ENCODE measurements at regions not wholly inside any gene's neighbourhood (a gene's known extent, or its start where the extent isn't known, plus 50 kb on each side); places are given as distances from the start of the nearest gene placed in this dataset.

DNA sequence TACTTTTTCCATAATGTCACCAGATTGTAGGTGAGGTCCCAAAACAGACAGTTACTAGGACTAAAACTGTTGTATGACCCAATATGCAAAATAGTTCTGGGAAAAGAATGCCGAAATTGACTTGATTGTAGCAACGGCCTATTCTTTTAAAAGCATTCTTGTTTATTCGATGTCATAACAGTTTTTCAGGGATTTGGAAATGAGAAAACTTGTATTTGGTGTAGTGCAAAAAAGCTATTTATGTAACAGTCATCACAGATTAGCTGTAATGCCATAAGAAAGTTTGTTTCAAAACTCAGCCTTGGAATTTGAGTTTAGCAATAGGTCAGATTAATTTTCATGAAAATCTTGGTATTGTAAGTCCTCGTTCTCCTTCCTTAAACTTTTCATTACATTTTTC lies 69.2 kb upstream of the DIAPH2 start:
- Histone ChIP-seq H2BK20ac (ENCODE audit: low read length) (no peak overlapping the region), H2BK12ac (ENCODE audit: low read depth, low read length) (no peak overlapping the region), H3K4me2 (ENCODE audit: insufficient read depth in 1 of 2, low read depth in 2 of 2, low read length in 2 of 2) (no peak overlapping the region), H3K27me3 (replicated peaks in 1 of 4; ENCODE audit: control insufficient read depth in 3 of 4, extremely low read depth in 1 of 4, insufficient read depth in 3 of 4, low read length in 3 of 4) (no peaks in the 10 kb centered on the region), H3K79me1 (ENCODE audit: low read depth, low read length) (no peaks in the 10 kb centered on the region), H3K4me3 (ENCODE audit: extremely low read depth in 1 of 4, insufficient read depth in 2 of 4, low read depth in 3 of 4, low read length in 4 of 4) (no peak overlapping the region), H3K4ac (replicated peaks; ENCODE audit: insufficient read length, low read depth, low read length) (no peak overlapping the region), H2AFZ (ENCODE audit: low read length) (no peak overlapping the region), H2BK15ac (ENCODE audit: low read length) (no peak overlapping the region), H3K79me2 (ENCODE audit: control insufficient read depth in 1 of 2, insufficient read depth in 2 of 2, low read length in 2 of 2) (no peaks in the 10 kb centered on the region), H3K36me3 (ENCODE audit: control insufficient read depth in 2 of 4, insufficient read depth in 4 of 4, low read length in 3 of 4) (no peaks in the 10 kb centered on the region), H2BK5ac (ENCODE audit: low read depth, low read length) (no peak overlapping the region), H3K18ac (ENCODE audit: extremely low read depth, low read length) (no peak overlapping the region), H4K8ac (ENCODE audit: extremely low read depth, insufficient read depth, low read length) (no peak overlapping the region), H2AK5ac (ENCODE audit: low read depth, low read length) (no peak overlapping the region), H3K9me3 (ENCODE audit: insufficient read depth in 2 of 2, low read depth in 1 of 2, low read length in 1 of 2) (no peaks in the 10 kb centered on the region), H2BK120ac (replicated peaks; ENCODE audit: low read depth, low read length) (no peak overlapping the region), H3K4me1 (replicated peaks in 1 of 4; ENCODE audit: control insufficient read depth in 3 of 4, insufficient read depth in 4 of 4, low read length in 3 of 4) (no peaks in the 10 kb centered on the region), H3K56ac (replicated peaks; ENCODE audit: insufficient read length, low read depth, low read length) (no peak overlapping the region), H4K20me1 (replicated peaks in 1 of 2; ENCODE audit: control insufficient read depth in 1 of 2, insufficient read depth in 2 of 2, low read length in 2 of 2) (no peaks in the 10 kb centered on the region), H3K14ac (ENCODE audit: insufficient read length) (no peak overlapping the region), H3K23ac (ENCODE audit: insufficient read length) (no peak overlapping the region), H3K9ac (replicated peaks in 1 of 4; ENCODE audit: extremely low read depth in 1 of 4, low read depth in 3 of 4, low read length in 3 of 4) (no peak overlapping the region), H3K23me2 (ENCODE audit: low read depth, low read length) (no peaks in the 10 kb centered on the region), H4K5ac (ENCODE audit: insufficient read length, low read depth, low read length) (no peak overlapping the region), H4K91ac (replicated peaks; ENCODE audit: insufficient read length, low read length) (no peak overlapping the region), H3K27ac (ENCODE audit: low read depth, low read length) (no peak overlapping the region)
- FAIRE-seq (no peak), DNase-seq (ENCODE audit: low read depth in 1 of 2, low spot score in 2 of 2) (no peak)
- WGBS, 2 experiments (ENCODE audit: extremely low coverage in 1 of 2, insufficient coverage in 1 of 2, insufficient read length in 1 of 2, insufficient replicate concordance in 2 of 2, low coverage in 1 of 2, low lambda C conversion rate in 2 of 2, missing lambda C conversion rate in 1 of 2), result 92% methylated on average over 4 of the region's 4 CpGs; no CpG with 5 or more reads in 1 of the 2 experiments
- ChIA-PET CTCF (ENCODE audit: partially characterized antibody) (no interaction called here), POLR2A (ENCODE audit: partially characterized antibody) (no interaction called here)
- TF ChIP-seq RBBP5 (IDR thresholded peaks at IDR 0.05; ENCODE audit: borderline replicate concordance, low read depth, low read length) (no peak), EZH2 (IDR thresholded peaks at IDR 0.05; ENCODE audit: low read depth, low read length, severe bottlenecking) (no peak), JUN (IDR thresholded peaks at IDR 0.05; ENCODE audit: low read depth, low read length) (no peak)
